GM18505 (cell line): ENCODE measurements at regions not wholly inside any gene's neighbourhood (a gene's known extent, or its start where the extent isn't known, plus 50 kb on each side); places are given as distances from the start of the nearest gene placed in this dataset.
"Not testable (repeated sequence)": the region's sequence is repeated elsewhere in the genome, so short reads cannot be mapped to it uniquely, and the experiment has no call there.

Experiments
- ATAC-seq: cut with Tn5 transposase; IDR thresholded peaks from one replicate; pipeline ENCODE4 v1.9.1; 2021; ENCODE audit not compliant: unreplicated experiment
- POLR2A ChIP-seq: IDR thresholded peaks from 4 replicates; pipeline ENCODE4 v1.6.1; 2011; ENCODE audit warnings: borderline replicate concordance; ENCODE audit not compliant: insufficient read depth, insufficient read length; ENCODE audit errors: extremely low read depth

DNA sequence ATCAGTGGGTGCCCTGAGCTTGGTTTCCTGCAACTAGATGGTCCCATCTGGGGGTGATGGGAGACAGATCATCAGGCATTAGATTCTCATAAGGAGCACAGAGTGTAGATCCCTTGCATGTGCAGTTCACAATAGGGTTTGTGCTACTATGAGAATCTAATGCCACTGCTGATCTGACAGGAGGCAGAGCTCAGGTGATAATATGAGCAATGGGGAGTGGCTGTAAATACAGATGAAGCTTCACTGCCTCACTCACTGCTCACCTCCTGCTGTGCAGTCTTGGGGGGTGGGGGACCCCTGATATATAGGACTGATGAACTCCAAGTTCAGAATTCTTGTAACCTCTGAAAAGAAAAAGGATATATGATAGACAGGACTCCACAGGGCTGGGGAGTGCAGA is 108.0 kb downstream of the RIN2 start:
- no peak for ATAC-seq
- no peak for TF ChIP-seq POLR2A

DNA sequence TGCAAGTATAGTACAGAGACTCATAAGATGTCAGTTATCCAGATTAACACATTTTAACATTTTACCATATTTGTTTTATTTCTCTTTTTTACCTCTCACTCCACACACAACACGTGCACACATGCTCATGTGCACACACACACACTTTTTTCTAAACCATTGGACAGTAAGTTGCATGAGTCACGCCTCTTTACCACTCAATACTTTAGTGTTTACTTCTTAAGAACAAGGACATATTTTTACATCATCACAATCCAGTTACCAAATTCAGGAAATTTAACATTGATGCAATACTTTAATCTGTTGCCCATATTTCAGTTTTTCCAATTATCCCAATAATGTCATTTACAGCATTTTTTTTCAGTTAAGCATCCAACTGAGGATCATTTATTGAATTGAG is 109.0 kb downstream of the RIN2 start:
- TF ChIP-seq POLR2A: no peak
- no peak for ATAC-seq

DNA sequence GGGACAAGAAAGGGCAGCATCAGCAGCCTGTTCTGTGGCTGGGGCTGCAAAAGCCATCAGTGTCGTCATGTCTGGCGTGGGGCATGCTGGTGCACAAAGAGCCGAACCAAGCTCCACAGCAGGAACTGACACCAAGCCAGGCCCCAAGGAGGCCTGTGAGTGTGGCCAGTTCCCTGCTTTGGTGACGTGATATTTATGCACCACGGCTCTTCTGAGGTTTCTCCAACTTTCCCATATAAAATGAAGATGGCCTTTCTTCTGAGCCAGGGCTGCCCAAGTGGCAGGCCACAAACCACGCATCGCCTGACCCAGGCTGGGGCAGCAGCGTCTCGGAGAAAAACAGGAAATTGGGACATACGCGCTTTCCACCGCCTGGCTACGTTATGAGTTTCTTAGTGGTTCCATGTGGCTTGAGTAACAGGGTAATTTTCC is 109.9 kb downstream of the RIN2 start:
- TF ChIP-seq POLR2A: no peak
- no peak for ATAC-seq

DNA sequence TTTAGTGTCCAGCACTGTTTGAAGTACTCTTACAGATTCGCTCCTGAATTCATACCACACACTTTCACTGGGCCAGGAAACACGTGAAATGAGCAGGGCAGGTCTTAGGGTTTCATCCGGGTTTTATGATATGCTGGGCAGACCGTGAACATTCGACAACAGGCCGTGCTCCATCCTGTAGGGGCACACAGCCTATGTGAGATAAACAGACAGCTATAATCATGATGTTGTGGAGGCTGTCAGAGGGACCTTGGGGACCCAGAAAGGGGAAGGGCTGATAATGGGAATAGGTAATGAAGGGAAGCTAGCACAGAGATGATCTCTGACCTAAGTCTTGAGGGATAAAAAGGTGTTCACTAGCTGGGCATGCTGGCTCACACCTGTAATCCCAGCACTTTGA is 110.4 kb downstream of the RIN2 start:
- no peak for ATAC-seq
- no peak for TF ChIP-seq POLR2A

DNA sequence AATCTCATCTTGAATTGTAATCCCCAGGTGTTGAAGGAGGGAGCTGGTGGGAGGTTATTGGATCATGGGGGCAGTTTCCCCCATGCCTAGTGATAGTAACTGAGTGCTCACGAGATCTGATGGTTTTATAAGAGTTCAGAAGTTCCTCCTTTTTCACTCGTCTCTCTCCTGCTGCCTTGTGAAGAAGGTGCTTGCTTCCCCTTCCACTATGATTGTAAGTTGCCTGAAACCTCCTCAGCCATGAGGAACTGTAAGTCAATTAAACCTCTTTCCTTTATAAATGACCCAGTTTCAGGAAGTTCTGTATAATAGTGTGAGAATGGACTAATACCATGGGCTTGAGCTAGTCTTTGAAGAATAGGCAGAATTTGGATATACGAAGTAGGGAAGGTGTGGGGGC is 113.9 kb downstream of the RIN2 start:
- no peak for ATAC-seq
- no peak for TF ChIP-seq POLR2A

DNA sequence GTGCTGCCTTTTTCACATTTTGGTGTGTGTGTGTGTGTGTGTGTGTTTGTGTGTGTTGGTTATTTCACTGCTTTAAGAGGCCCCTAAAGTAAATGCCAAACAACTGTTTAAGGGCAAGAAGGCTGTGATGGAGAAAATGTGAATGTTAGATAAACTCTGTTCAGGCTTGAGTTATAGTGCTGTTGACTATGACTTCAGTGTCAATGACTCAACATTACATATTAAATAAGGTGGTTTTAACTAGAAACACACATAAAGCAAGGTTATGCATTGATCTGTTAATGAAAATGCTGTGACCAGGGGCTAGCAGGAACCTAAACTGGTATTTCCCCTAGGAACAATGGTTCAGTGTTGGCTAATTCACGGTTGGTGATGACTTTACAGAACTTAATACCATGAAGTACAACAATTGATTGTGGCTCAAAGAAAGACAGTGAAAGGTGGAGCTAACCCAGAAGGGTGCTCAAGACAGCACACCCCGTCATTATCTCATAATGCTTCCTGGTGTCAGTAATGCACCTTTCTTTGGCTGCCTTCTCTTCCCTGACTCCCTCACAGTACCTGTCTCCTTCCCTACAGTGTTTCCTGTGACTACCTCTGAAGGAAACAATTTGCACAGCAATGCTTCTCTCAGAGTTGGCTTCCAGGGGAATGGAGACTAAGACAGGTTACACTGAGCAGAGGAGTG is 116.1 kb downstream of the RIN2 start:
- ATAC-seq: no peak
- TF ChIP-seq POLR2A: no peak

DNA sequence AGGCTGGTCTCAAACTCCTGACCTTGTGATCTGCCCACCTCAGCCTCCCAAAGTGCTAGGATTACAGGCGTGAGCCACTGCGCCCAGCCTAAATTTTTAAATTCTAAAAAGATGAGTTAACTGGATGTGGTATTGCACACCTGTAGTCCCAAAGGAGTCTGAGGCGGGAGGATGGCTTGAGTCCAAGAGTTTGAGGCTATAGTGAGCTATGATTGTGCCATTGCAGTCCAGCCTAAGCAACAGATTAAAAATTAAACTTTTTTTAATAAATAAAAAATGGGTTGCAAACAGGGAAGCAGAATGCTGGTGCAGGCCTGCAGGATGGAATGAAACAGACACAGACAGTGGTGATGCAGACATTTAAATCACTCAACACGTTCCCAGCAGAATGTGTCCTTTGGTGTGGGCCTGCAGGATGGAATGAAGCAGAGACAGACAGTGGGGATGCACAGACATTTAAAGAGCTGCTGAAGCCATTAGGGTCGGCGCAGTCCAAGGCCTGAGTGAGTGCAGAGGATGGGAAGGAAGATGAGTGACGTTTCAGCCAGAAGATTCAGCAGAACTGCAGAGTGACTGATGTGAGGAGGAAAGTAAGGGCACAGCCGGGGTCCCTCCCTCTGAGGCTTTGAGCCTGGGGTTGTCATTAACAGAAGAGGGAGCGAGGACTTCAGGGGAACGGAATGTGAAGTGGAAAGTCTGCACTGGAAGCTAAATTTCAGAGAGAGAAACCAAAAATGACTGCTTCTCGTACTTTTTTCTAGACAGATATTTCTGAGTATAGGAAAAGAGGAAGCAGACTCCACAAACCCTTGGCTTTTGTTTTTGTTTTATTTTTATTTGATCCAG is 117.5 kb downstream of the RIN2 start:
- no peak for ATAC-seq
- no peak for TF ChIP-seq POLR2A

DNA sequence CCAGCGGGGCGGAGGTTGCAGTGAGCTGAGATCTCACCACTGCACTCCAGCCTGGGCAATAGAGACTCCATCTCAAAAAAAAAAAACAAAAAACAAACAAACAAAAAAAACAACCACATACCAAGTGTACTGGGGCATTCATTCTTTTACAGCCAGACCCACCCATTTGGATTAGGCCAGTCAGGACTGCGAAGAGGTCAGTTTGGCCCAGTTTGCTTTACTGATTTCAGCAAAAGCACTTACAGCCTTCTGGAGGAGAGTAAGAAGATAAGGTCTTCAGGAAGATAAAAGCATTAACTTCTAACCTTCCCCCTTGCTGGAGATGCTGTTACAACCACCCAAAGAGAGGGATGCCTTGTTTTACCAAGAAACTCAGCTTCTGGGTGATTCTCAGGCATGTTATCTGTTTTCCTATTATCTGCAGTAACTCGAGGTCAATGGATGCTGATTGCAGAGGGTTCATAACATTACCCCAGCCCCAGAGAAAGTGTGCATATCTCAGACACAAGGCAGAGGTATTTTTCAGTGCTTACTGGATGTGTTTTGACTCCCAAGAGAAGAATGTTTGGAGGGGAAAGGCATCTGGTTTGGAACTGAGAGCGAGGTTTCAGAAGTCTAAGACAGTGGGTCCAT is 118.9 kb downstream of the RIN2 start:
- no peak for ATAC-seq
- TF ChIP-seq POLR2A: no peak

DNA sequence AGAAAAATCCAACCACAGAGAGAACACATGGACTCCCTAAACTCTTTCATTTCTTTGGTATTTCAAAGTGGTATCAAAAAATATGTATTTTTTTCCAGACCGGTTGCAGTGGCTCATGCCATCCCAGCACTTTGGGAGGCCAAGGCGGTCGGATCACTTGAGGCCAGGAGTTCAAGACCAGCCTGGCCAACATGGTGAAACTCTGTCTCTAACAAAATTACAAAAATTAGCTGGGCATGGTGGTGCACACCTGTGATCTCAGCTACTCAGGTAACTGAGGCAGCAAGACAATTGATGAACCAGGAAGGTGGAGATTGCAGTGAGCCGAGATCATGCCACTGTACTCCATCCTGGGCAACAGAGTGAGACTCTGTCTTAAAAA is 121.8 kb downstream of the RIN2 start:
- not testable (repeated sequence) for ATAC-seq

DNA sequence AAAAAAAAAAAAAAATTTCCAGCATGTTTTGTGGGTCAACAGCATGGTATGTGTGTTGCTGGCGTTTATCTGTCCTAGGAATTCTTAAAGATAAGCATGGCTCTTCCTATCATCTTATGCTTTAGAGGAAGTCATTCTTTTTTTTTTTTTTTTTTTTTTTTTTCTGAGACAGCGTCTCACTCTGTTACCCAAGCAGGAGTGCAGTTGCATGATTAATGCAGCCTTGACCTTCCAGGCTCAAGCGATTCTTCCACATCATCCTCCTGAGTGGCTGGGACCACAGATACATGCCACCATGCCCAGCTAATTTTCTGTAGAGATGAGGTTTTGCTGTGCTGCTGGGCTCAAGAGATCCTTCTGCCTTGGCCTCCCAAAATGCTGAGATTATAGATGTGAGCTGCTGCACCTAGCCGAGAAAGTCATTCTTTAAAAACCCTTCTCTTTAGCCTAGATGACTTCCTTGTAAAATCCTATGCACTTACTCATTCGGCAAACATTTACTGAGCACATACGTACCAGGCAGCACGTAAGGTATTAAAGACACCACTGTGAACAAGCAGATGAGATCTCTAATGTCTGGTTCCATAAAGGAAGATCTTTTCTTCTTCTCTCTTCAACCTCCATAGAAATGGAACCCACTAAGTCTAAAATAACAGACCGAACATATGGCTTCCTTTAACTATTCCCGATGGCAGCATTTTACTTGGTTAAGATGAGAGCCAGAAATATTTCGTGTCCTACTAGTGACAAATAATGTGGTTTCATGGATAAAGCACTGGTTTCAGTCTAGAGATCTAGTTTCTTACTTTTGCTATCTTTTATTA is 122.4 kb downstream of the RIN2 start:
- no peak for ATAC-seq
- TF ChIP-seq POLR2A: no peak

DNA sequence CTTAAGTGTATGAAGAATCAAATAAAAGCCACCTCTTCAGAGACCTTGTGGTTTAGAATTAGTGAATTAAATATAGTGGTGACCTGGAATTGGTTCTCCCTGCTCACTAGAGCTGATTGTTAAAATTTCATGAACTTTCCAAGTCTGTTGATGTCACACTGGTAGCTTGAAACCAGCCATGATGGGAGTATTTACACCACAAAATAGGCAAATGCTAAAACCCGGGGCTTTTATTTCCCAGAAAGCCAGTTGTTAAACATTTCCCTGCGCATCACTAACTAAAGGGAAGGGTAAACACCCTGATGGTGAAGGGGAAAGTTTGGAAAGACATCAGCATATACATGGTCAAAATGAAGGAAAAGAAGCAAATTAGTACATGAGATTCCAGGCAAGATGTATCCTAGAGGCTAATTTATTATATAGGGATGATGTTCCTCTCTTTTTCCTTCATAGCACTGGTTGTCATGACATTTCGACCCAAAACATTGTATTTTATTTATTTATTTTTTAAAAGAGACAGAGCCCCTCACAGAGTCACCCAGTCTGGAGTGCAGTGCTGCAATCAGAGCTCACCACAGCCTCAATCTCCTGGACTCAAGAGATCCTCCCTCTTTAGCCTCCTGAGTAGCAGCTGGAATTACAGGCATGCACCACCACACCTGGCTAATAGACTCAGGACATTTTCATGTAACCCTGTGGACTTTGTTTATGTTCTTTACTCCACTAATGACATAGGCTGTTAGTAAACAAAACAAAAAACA is 123.2 kb downstream of the RIN2 start:
- TF ChIP-seq POLR2A: no peak
- no peak for ATAC-seq

DNA sequence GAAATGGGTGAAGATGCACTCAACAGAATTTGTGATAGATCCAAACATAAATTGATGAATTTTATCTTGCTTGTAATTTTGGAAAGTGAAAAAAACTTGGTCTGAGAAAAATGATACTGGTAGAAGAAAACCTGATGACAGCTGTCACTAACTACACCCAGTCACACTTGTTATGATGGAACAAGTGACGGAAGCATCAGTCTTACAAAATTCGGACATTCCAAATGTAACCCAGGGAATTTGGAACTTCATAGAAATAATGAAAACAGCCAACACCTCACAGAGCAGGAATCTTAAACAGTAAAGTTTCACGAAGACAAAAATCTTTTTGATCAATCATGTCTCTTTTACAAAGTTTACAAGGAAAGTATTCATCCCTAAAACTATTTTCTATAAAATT is 123.9 kb downstream of the RIN2 start:
- no peak for TF ChIP-seq POLR2A
- no peak for ATAC-seq

DNA sequence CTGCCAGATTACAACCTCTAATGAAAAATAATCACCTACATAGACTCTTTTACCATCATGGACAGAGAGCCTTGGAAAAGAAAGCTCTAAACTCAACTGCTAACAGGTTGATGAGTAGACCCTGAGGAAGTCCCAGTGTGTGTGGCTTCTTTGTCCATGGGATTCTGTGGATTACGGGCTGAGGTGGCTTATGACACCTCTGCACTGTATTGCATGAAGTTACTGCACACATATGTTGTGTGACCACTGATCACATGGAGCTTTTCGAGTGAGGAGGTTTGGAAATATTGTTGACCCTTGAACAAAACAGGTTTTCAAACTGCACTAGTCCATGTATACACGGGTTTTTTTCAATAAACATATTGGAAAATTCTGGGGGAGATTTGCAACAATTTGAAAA is 124.4 kb downstream of the RIN2 start:
- ATAC-seq: no peak
- TF ChIP-seq POLR2A: no peak

DNA sequence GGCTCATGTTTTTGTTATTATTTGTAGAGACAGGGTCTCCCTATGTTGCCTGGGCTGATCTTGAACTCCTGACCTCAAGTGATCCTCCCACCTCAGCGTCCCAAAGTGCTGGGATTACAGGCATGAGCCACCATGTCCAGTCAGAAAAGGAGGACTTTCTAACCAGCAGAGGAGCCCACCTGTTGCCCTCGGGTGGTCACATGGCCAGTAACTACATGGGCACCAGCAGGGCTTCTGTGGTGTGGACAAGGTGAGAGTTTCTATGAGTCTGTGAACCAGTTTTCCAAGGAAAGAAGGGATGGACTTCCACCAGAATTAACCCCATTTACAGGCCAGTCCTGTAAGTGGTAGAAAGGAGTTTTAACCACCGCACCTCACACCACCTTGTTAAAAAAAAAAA is 125.4 kb downstream of the RIN2 start:
- no peak for ATAC-seq
- no peak for TF ChIP-seq POLR2A
